NCI-H146 (cell line): ENCODE measurements at regions not wholly inside any gene's neighbourhood (a gene's known extent, or its start where the extent isn't known, plus 50 kb on each side); places are given as distances from the start of the nearest gene placed in this dataset.
"Not testable (repeated sequence)": the region's sequence is repeated elsewhere in the genome, so short reads cannot be mapped to it uniquely, and the experiment has no call there.

ENCODE experiments used
- DNase-seq: peaks from one replicate; lab custom pipeline; 2025; lab: John Stamatoyannopoulos, UW

DNA sequence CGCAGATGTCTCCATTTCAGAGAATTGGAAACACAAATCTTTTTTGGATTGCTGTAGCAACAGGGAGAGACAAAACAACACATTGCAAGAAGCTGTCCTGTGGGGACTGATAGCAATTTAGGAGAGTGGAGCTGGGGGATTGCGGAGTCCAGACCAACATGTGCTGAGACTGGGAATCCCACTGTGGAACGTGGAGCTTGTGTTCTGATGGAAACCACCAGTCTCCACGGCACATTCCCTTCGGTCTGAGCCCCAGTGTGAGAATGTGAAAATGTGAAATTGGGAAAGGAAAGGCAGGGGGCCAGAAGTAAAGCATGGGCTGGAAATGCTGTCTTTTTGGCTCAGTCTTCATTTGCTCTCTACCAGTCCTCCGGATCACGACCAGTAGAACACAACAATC lies 348.8 kb upstream of the TNC start:
- no peak for DNase-seq

- no peak for DNase-seq
These were observed 351.9 kb upstream of the TNC start for GRCh38 chr9:115469841-115470240.

GRCh38 chr9:115473032-115473431 lies 355.1 kb upstream of the TNC start:
- DNase-seq: not testable (repeated sequence)

- no peak for DNase-seq
These were observed 363.8 kb upstream of the TNC start for GRCh38 chr9:115481769-115482168.

DNA sequence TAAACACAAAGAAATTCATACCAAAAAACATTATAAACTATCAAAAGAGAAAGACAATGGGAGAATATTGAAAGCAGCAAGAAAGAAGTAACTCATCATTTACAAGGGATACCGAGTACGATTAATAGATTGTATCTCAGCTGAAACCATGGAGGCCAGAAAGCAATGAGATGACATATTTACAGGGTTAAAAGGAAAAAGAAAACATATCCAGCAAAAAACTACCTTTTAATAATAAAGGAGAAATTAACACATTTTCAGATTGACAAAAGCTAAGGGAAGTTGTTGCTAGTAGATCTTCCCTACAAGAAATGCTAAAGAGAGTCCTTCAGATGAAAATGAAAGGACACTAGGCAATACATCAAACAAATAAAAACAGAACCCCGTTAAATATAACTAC lies 364.8 kb upstream of the TNC start:
- no peak for DNase-seq

DNA sequence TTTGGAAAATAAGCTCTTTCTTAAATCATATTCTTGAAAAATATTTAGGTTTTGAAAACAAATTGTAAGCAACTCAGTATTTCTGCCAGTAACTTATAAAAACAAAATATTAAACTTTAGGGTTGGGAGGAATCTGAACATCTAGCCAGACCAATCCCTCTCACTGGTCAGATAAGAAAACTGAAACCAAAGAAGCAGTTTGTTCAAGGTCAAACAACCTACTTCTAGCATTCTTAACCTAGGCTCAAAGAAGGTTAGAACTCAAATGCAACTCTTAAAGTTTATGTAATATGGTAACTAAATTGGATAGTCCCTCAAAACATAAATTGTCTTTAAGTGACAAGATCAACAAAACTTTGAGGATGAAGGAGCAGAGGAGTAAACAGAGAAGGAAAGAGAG lies 374.9 kb upstream of the TNC start:
- DNase-seq: no peak

- DNase-seq: no peak
These were observed 376.4 kb upstream of the TNC start for GRCh38 chr9:115494393-115494792.

DNA sequence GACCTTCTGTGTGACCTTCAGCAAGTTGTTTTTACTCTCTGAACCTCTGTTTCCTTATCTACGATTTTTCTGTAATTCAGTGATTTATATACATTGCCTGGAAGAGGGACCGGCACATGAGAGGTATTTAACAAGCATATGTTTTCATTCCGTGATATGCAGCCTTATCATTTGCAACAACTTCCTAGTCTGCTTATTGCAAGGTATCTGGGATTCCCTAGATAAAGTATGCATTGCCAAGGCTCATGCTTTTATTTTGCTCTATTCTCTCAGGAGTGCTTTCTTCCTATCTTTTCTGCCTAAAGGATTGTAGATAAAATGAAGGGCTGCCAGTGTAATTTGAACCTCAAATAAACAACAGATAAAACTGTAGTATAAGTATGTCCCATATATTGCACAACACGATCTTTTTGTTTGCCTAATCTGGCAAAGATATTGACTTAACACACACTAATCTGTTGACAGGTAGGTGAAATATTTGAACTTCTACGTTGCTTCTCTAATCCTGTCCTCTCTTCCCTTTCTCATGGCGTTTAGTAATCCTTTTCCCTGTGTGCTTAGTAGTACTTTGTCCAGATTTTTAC lies 377.2 kb upstream of the TNC start:
- DNase-seq: no peak

DNA sequence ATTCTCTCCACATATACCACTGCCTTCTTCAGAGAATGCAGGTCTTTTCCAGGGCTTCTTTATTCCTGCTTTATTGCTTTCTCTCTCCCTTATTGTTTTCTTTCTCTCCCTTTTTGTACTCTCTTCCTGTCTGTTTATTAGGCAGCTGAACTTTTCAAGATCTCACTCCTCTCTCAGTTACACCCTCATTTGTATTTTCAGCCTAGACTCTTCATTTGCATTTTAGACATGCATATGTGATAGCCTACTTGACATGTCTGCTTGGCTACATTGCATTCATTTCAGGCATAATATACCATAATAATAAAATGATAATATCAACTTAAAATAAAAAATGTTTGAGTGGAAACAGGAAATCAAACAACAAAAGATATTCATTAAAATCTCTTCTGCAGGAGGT lies 377.9 kb upstream of the TNC start:
- DNase-seq: no peak

- no peak for DNase-seq
These were observed 380.3 kb upstream of the TNC start for GRCh38 chr9:115498303-115498702.

DNA sequence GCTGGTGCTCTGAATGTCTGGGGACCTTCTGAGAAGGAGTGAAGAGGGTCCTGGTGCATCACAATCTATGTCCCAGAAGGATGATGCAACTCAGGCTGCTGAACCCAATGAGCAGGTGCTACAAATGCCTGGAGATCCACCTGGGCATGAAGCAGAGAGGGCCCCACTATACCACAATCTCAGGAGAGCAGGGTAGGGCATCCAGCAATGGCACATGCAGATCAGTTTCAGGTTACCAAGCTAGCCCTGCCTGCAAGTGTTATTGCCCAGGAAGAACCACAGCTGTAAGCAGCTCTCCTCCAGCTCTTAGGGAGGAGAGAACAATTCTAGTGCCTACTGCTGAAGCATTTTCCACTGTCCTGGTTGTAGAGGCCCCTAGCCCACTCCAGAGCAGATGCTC lies 389.2 kb upstream of the TNC start:
- DNase-seq: no peak

DNA sequence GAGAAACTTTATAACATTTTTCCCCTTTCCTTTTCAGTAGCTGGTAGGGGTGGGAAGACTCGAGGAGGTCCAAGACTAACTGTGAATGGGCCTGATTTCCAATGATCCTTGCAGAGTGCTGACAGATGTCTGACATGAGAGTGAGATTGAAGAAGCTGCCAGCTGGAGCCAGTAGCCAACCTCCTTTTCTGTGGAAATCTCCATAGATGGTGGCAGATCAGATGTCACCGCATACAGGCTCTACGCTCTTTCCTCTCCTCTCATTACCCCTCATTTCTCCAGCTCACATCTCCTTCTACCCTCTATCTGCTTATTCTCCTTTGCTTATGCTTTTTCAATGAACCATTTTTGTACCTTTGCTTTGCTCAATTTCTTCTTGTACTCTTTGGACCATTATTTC lies 395.2 kb upstream of the TNC start:
- DNase-seq: no peak

GRCh38 chr9:115514454-115514853 lies 396.5 kb upstream of the TNC start:
- no peak for DNase-seq

- no peak for DNase-seq
These were observed 399.5 kb upstream of the TNC start for GRCh38 chr9:115517335-115518075.

GRCh38 chr9:115520646-115521045 lies 402.7 kb upstream of the TNC start:
- DNase-seq: no peak

DNA sequence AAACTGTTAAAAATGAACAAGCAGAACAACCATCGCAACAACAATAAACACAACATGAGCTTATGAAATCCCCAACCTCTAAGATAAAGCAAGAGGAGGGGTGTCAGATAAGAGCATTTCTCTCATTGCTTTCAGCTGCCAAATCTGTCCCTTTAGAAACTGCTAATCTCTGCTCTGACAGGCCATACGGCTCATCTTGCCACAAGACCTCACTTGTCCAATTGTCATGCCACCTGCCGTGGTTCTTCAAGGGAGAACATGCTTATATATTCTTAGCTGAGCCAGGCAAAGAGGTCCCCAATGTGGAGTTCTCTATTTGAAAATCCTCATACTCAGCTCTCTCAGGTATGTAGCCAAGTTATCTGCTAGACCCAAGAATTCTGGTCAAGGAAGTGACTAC lies 405.0 kb upstream of the TNC start:
- no peak for DNase-seq

- DNase-seq: no peak
These were observed 406.6 kb upstream of the TNC start for GRCh38 chr9:115524453-115525059.

DNA sequence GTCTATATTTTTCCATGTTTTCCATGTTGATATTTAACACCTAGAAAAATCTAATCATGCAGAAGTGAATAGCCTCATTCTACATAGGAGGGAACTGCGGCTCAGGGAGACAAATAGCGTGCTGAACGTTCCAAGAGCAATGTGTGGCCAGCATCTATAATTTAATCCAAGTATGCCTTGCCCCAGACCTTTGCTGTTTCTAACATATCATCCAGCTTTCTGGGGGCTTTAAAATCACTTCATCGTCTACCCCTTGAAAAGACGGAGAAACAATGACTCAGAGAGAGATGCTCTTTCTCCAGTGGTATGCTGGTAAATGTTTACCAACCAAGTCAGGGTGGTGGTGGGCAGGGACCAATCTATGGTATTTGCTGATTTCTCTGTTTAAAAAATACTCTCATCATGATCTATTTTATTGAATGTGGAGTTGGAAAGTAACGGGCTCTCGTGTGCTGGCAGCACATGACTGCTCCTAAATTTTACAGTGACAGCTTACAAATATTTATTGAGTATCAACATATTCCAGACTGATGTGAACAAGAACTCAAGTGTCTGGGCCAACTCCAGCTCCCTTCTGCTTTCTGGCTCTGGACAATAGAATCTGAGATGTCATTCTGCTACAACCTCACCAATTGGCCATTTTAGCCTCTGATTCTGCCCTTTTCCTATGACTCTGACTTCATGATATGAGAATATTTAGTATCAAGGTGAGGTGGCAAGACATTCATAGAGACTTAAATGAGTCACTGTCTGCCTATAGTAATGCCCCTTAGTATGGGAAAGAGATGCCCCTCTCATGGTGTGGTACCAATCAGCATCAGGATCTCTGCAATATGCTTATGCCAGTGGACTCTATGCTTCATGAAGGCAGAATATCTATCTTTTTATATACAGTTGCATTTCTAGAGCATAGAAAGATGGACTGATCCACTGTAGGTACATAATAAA lies 407.4 kb upstream of the TNC start:
- no peak for DNase-seq

DNA sequence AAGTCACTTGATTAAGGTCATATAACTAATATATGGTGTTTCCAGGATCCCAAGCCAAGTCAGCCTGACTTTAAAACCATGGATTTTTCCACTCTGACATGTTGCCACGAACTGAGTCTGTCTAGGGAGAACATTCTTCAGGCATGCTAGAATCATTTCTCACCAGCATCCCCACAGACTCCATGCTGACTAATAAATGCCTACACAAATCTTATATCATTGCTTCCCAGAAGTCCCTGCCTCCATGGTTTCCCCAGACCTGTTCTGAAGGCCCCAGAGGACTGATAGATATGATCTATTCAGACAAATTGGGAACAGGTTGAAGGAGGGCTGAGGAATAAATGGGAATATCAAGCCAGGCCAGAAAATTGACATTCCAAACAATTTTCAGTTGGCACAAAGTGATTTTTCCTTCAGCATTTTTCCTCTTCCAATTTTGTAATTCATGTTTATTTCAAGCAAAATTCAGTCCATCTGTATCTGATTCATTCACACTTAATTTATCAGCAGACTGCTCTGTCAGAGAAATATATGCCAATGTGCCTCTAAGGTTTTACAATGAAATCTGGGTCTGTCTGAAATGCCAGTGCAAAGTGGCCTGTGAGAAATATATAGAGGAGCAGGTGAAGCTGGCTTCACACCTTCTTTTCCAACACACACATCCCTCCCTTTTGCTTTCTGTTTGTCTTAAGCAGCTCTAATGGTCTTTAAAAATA lies 413.6 kb upstream of the TNC start:
- DNase-seq: no peak

GRCh38 chr9:115533511-115533910 lies 415.6 kb upstream of the TNC start:
- no peak for DNase-seq

GRCh38 chr9:115540091-115540490 lies 422.1 kb upstream of the TNC start:
- DNase-seq: no peak

DNA sequence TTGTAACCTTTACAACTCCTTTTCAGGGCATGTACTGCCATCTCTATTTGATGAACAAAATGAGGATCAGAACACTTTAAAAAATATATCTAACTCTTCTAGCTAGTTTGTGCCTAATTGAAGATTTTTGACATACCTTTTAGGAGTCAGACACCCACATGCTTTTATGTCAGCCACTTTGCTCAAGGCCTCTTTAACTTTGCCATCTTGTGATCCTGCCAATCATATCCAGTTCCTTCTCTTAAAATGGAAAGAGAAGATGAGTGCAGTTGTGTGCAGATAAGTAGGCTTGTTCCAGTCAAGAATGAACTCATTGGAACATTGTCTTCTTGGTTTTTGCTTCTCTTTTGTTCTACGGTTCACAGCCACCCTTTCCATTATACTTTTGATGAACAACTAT lies 425.6 kb upstream of the TNC start:
- DNase-seq: no peak
